ENCODE measurements at regions not wholly inside any gene's neighbourhood (a gene's known extent, or its start where the extent isn't known, plus 50 kb on each side); places are given as distances from the start of the nearest gene placed in this dataset.

GRCh38 chr3:28067014-28067413 lies 174.4 kb upstream of the CMC1 start:
- H3K4me1 ChIP-seq (replicated peaks; ENCODE audit: insufficient read depth), result no peaks in the 10 kb centered on the region
- intact Hi-C loops (cut with micrococcal nuclease; ENCODE audit: unreplicated experiment), result no loop called here
- no peaks in the 10 kb centered on the region for H3F3A ChIP-seq (ENCODE audit: insufficient read depth, low read depth)
- H3K4me2 ChIP-seq, result no peak overlapping the region
- no peaks in the 10 kb centered on the region for H3K9me3 ChIP-seq (ENCODE audit: insufficient read depth, low read depth)
- DNase-seq, result no peak
- POLR2A ChIA-PET (ENCODE audit: unreplicated experiment), result no interaction called here
- TF ChIP-seq CTCF (conservative IDR thresholded peaks at IDR 0.05) (no peak), EZH2 (IDR thresholded peaks at IDR 0.05; ENCODE audit: low read depth) (no peak)
- H3K9me2 ChIP-seq (ENCODE audit: insufficient read depth), result no peaks in the 10 kb centered on the region
- no peak overlapping the region for H3K4me3 ChIP-seq
- H2AFZ ChIP-seq, result no peak overlapping the region
- no peaks in the 10 kb centered on the region for H4K20me1 ChIP-seq (ENCODE audit: insufficient read depth)
- no peak overlapping the region for H3K27ac ChIP-seq
- no TSS peak for BruUV-seq (replicated peaks)
- CTCF ChIA-PET, result no interaction called here
- H3K36me3 ChIP-seq (ENCODE audit: low read depth), result no peaks in the 10 kb centered on the region
- no peaks in the 10 kb centered on the region for H3K79me2 ChIP-seq (ENCODE audit: low read depth)
- H3K27me3 ChIP-seq (ENCODE audit: insufficient read depth, low read depth), result no peaks in the 10 kb centered on the region

- H3K9me3 ChIP-seq (ENCODE audit: insufficient read depth, low read depth), result no peaks in the 10 kb centered on the region
- H3K9me2 ChIP-seq (ENCODE audit: insufficient read depth), result no peaks in the 10 kb centered on the region
- H4K20me1 ChIP-seq (ENCODE audit: insufficient read depth), result no peaks in the 10 kb centered on the region
- no TSS peak for BruUV-seq (replicated peaks)
- no peak overlapping the region for H3K27ac ChIP-seq
- intact Hi-C loops (cut with micrococcal nuclease; ENCODE audit: unreplicated experiment), result no loop called here
- POLR2A ChIA-PET (ENCODE audit: unreplicated experiment), result no interaction called here
- H3K36me3 ChIP-seq (ENCODE audit: low read depth), result no peaks in the 10 kb centered on the region
- no peaks in the 10 kb centered on the region for H3K4me1 ChIP-seq (replicated peaks; ENCODE audit: insufficient read depth)
- H3K27me3 ChIP-seq (ENCODE audit: insufficient read depth, low read depth), result no peaks in the 10 kb centered on the region
- H3K79me2 ChIP-seq (ENCODE audit: low read depth), result no peaks in the 10 kb centered on the region
- no peak overlapping the region for H2AFZ ChIP-seq
- TF ChIP-seq EZH2 (IDR thresholded peaks at IDR 0.05; ENCODE audit: low read depth) (no peak), CTCF (conservative IDR thresholded peaks at IDR 0.05) (no peak)
- DNase-seq, result no peak
- H3F3A ChIP-seq (ENCODE audit: insufficient read depth, low read depth), result no peaks in the 10 kb centered on the region
- CTCF ChIA-PET, result no interaction called here
- no peak overlapping the region for H3K4me2 ChIP-seq
- H3K4me3 ChIP-seq, result no peak overlapping the region
Observed at GRCh38 chr3:28068342-28068741, 173.1 kb upstream of the CMC1 start.

- CTCF ChIA-PET, result no interaction called here
- no TSS peak for BruUV-seq (replicated peaks)
- H3K79me2 ChIP-seq (ENCODE audit: low read depth), result no peaks in the 10 kb centered on the region
- intact Hi-C loops (cut with micrococcal nuclease; ENCODE audit: unreplicated experiment), result no loop called here
- POLR2A ChIA-PET (ENCODE audit: unreplicated experiment), result no interaction called here
- no peak overlapping the region for H3K27ac ChIP-seq
- DNase-seq, result no peak
- no peaks in the 10 kb centered on the region for H3K9me3 ChIP-seq (ENCODE audit: insufficient read depth, low read depth)
- no peak for TF ChIP-seq CTCF (conservative IDR thresholded peaks at IDR 0.05)
- TF ChIP-seq EZH2 (IDR thresholded peaks at IDR 0.05; ENCODE audit: low read depth), result no peak
- no peaks in the 10 kb centered on the region for H3K36me3 ChIP-seq (ENCODE audit: low read depth)
- no peaks in the 10 kb centered on the region for H3K4me1 ChIP-seq (replicated peaks; ENCODE audit: insufficient read depth)
- H3K9me2 ChIP-seq (ENCODE audit: insufficient read depth), result no peaks in the 10 kb centered on the region
- no peaks in the 10 kb centered on the region for H3F3A ChIP-seq (ENCODE audit: insufficient read depth, low read depth)
- H3K4me2 ChIP-seq, result no peak overlapping the region
- no peaks in the 10 kb centered on the region for H4K20me1 ChIP-seq (ENCODE audit: insufficient read depth)
- no peaks in the 10 kb centered on the region for H3K27me3 ChIP-seq (ENCODE audit: insufficient read depth, low read depth)
- H2AFZ ChIP-seq, result no peak overlapping the region
- H3K4me3 ChIP-seq, result no peak overlapping the region
Observed at GRCh38 chr3:28069438-28069837, 172.0 kb upstream of the CMC1 start.
